ENCODE measurements at regions not wholly inside any gene's neighbourhood (a gene's known extent, or its start where the extent isn't known, plus 50 kb on each side); places are given as distances from the start of the nearest gene placed in this dataset.
"Not testable (repeated sequence)": the region's sequence is repeated elsewhere in the genome, so short reads cannot be mapped to it uniquely, and the experiment has no call there.

DNA sequence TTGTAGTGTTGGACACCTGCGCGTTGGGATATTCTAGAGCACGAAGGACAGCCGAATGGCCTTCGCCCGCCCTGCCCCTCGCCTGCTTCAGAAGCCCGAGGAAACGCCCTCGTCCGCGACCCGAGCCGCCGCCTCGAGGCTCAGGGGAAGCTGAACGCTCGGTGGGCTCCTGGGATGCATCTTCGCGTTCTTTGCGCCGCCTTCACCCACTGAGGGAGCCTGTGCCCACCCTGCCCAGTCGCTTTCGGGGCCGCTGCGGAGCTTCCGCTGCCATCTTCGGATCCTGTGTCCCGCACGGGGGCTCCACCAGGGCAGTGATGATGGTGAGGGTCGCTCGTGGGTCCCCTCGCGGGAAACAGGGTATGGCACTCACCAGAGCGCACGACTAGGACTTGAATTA is 61.8 kb upstream of the NBPF20 start:
- DNase-seq (ENCODE audit: low spot score); in situ Hi-C loops (cut with HindIII; ENCODE audit: low sequenced_read_pairs): not testable (repeated sequence)

DNA sequence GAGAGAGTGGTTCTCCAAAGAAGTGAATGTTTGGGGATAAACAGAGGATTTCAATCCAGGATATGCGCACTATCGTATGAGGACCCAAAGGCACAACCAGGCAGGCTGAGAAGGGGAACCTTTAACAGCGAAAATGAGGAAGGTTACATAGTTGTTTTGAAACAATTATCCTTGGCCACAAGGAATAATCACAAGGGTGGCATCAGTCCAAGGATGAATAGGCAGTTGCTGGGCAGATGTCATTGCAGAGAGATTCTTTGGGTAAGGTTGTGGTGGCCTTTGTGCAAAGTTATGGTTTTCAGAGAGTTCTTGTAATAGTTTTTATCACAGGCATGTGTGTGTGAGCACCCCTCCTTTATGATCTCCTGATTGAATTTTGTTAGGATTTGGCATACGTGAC is 58.9 kb upstream of the NBPF20 start:
- in situ Hi-C loops (cut with HindIII; ENCODE audit: low sequenced_read_pairs); DNase-seq (ENCODE audit: low spot score): not testable (repeated sequence)

DNA sequence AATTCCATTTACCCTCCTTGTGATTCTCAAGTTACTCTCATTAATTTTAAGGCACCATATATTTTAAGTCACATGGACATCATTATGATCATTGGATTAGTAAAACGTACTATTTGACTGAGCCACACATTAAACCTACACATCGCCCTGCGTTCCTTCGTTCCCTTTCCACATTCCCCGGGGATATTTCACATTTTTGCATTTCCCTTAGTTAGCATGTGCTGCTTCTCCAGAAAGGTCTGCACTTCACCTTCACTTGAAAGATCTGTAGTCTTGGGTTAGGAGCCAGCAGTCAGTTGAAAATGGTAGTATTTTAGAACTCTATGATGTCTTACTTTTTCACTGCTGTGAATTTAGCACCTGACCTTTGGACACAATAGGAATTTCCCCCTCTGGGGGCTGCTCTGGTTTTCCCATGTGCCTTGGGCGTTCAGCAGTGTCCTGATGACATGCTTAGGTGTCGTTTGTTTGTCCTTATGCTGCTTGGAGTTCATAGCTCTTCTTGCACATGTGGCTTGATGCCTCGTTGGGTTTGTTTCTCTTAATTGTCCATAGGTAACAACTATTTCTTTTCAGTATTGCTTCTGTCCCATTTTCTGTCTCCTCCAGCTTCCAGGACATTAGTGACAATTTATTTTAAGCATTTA is 56.9 kb upstream of the NBPF20 start:
- DNase-seq (ENCODE audit: low spot score); in situ Hi-C loops (cut with HindIII; ENCODE audit: low sequenced_read_pairs): not testable (repeated sequence)

DNA sequence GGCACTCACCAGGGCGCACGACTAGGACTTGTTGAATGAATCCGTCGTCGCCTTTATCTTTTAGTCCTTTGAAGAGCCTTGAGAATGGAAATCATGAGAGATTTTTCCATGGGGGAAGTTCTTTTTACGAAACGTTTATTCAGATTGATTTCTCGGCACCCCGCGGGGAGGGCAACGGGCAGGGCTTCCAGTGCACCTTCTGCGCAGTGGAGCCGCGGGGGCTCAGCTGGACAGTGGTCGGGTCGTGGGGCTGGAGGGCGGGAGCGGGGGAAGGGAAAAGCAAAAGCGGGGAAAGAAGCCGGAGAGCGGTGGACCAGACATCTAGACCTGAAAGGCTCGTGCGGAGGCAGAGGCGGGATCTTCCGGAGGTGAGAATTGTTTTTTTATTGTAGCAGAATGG is 50.6 kb upstream of the NBPF20 start:
- DNase-seq (ENCODE audit: low spot score); in situ Hi-C loops (cut with HindIII; ENCODE audit: low sequenced_read_pairs): not testable (repeated sequence)

DNA sequence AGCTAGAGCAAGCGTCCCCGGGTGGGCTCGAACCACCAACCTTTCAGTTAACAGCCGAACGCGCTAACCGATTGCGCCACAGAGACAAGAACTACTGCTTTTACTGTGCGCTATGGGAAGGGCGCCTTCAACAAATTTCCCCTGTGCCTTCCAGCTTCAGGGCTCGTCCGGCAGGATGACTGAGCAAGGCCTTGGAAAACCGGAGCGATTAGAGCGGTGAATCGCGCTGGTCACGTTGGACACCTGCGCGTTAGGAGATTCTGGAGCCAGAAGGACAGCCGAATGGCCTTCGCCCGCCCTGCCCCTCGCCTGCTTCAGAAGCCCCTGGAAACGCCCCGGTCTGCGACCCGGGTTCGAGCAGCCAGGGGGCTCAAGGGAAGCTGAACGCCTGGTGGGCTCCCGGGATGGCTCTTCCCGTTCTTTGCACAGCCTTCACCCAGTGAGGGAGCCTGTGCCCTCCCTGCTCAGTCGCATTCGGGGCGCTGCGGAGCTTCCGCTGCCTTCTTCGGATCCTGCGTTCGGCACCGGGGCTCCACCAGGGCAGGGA is 50.0 kb upstream of the NBPF20 start:
- DNase-seq (ENCODE audit: low spot score), result peak; percentile 36
- in situ Hi-C loops (cut with HindIII; ENCODE audit: low sequenced_read_pairs), result not testable (repeated sequence)

Measured in G401 (cell line).